ENCODE measurements at regions not wholly inside any gene's neighbourhood (a gene's known extent, or its start where the extent isn't known, plus 50 kb on each side); places are given as distances from the start of the nearest gene placed in this dataset.

- TF ChIP-seq EP300 (IDR thresholded peaks at IDR 0.05), result no peak
- TF ChIP-seq, protein P1, sequence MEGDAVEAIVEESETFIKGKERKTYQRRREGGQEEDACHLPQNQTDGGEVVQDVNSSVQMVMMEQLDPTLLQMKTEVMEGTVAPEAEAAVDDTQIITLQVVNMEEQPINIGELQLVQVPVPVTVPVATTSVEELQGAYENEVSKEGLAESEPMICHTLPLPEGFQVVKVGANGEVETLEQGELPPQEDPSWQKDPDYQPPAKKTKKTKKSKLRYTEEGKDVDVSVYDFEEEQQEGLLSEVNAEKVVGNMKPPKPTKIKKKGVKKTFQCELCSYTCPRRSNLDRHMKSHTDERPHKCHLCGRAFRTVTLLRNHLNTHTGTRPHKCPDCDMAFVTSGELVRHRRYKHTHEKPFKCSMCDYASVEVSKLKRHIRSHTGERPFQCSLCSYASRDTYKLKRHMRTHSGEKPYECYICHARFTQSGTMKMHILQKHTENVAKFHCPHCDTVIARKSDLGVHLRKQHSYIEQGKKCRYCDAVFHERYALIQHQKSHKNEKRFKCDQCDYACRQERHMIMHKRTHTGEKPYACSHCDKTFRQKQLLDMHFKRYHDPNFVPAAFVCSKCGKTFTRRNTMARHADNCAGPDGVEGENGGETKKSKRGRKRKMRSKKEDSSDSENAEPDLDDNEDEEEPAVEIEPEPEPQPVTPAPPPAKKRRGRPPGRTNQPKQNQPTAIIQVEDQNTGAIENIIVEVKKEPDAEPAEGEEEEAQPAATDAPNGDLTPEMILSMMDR (IDR thresholded peaks at IDR 0.05), result no peak
Measured at GRCh38 chr9:110093871-110094270, 114.1 kb downstream of the C9orf152 start.
